AG09309 (cell line): ENCODE measurements at regions not wholly inside any gene's neighbourhood (a gene's known extent, or its start where the extent isn't known, plus 50 kb on each side); places are given as distances from the start of the nearest gene placed in this dataset.

Source experiments
- DNase-seq: peaks from one replicate; pipeline ENCODE4 v3.0.0-alpha.2; 2010; ENCODE audit warnings: low read depth
- H3K4me3 ChIP-seq: 2 replicates; pipeline ENCODE4 v1.5.1; 2011; ENCODE audit warnings: mild to moderate bottlenecking, low read depth, low read length, moderate library complexity; ENCODE audit not compliant: control insufficient read depth
- CTCF ChIP-seq: IDR thresholded peaks from 2 replicates; pipeline ENCODE4 v1.5.1; 2011; ENCODE audit warnings: mild to moderate bottlenecking, low read depth, low read length, inconsistent platforms; ENCODE audit not compliant: insufficient read depth, control insufficient read depth; ENCODE audit errors: missing control alignments

- H3K4me3 ChIP-seq = no peak overlapping the region
- DNase-seq = no peak
- TF ChIP-seq CTCF = peak; percentile 46
These were observed 2124.9 kb downstream of the MAT2B start for GRCh38 chr5:165630261-165630778.

- H3K4me3 ChIP-seq = no peak overlapping the region
- no peak for DNase-seq
- no peak for TF ChIP-seq CTCF
These were observed 2125.8 kb downstream of the MAT2B start for GRCh38 chr5:165631235-165631634.

GRCh38 chr5:165642366-165642765 lies 2136.9 kb downstream of the MAT2B start:
- no peak overlapping the region for H3K4me3 ChIP-seq
- no peak for TF ChIP-seq CTCF
- no peak for DNase-seq

GRCh38 chr5:165665735-165666400 lies 2160.4 kb downstream of the MAT2B start:
- H3K4me3 ChIP-seq = no peak overlapping the region
- no peak for TF ChIP-seq CTCF
- DNase-seq = no peak

- DNase-seq = no peak
- TF ChIP-seq CTCF = no peak
- H3K4me3 ChIP-seq = no peak overlapping the region
These were observed 2168.1 kb downstream of the MAT2B start for GRCh38 chr5:165673499-165673898.

GRCh38 chr5:165695796-165696195 lies 2190.4 kb downstream of the MAT2B start:
- no peak overlapping the region for H3K4me3 ChIP-seq
- no peak for TF ChIP-seq CTCF
- DNase-seq = no peak
